ENCODE measurements at regions not wholly inside any gene's neighbourhood (a gene's known extent, or its start where the extent isn't known, plus 50 kb on each side); places are given as distances from the start of the nearest gene placed in this dataset.

DNA sequence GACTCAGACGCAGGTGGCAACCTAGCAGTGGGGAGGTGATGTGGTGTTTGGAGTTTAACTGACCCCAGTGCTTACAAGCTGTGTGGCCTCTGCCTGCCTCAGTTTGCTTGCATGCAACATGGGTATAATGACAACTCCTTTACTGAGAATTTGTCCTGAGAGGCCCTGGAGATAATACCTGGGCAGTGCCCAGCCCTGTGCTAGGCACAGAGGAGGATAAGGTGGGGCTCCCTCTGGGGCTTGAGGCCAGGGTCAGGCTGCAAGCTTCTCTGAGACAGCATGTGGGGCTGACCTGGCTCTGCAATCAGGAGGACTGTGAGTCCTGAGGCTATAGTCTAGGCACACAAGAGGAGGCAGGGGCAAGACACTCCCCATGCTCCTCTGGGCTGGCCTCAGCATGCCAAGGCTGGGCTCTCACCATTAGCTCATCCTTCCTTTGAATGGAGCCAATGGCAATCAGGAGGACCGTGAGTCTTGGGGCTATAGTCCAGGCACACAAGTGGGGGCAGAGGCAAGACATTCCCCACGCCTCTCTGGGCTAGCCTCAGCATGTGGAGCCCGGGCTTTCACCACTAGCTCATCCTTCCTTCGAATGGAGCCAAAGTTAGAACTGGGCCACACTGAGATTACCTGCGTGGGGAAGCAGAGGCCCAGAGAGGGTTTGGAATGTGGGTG, 147.9 kb downstream of the RPS24 start:
- DNase-seq (ENCODE audit: low spot score): no peak
- in situ Hi-C loops (cut with HindIII; ENCODE audit: low sequenced_read_pairs): no loop called here

DNA sequence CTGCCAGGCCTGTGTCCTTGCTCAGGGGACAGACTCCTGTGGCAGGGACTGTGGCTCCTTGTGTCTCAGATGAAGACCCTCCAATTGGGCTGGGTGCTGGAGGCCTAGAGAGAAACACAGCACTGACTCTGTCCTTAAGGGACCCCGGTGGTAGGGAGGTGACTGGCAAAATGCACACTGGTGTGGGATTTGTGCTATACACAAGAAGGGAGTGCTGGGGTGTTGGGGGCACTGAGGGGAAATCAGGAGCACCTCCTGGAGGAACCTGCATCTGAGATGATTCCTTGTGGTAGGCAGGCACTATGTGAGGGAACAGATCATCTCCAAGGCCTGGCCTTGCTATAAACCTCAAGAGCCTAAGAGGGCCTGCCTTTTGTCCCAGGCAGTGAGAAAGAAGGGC, 149.2 kb downstream of the RPS24 start:
- no peak for DNase-seq (ENCODE audit: low spot score)
- in situ Hi-C loops (cut with HindIII; ENCODE audit: low sequenced_read_pairs): no loop called here

DNA sequence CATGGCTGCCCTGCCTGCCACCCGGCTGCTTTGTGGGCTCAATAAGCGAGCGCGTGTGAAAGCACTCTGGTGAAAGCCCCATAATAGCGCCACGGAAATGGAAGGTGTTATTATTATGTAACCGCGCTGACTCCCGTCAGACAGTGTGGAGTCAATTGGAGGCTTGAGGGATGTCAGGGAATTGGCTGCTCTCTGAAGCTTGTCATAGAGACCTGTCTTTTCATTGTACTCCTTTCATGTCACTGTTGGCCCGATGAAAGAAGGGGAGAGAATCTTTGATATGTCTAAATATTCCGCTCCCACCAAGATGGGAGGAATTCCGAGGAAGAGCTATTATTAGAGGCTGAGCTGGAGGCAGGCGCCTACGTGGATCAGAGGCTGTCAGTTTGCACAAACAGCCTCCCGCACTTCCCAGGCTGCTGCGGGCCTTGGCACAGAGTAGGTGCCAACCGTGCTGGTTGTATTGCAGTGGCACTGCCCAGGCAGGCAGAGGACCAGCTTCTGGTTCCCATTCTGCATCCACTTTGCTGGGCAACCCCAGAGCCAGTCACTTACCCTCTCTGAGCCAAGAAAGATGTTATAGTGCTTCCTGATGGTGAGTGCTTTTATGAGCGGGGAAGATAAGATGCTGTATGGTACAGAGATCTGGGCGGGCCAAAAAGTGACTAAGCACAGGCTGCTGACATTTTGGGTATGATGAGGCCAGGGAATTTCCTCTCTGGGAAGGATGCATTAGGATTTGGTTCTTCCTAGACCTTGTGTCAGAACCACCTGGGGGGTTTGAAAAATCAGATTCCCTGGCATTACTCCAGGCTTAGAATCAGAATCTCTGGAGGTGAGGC, 151.4 kb downstream of the RPS24 start:
- in situ Hi-C loops (cut with HindIII; ENCODE audit: low sequenced_read_pairs): no loop called here
- DNase-seq (ENCODE audit: low spot score): no peak

DNA sequence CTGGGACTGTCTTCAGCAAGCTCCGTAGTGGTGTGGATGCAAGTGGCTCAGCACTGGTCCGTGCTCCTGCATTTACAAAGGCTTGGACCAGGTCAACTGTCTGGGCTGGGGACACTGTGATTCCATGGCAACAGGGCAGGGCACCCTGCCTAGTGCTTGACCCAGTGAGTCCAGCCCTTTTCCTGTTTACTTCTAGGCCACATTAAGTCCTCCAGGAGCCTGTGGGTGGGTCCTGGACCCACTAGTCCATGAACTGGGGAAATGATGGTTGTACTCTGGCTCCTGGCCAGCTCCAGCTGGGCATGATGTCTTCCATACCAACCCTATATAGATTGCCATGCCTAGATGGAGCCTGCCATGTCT, 152.0 kb downstream of the RPS24 start:
- in situ Hi-C loops (cut with HindIII; ENCODE audit: low sequenced_read_pairs): no loop called here
- no peak for DNase-seq (ENCODE audit: low spot score)

DNA sequence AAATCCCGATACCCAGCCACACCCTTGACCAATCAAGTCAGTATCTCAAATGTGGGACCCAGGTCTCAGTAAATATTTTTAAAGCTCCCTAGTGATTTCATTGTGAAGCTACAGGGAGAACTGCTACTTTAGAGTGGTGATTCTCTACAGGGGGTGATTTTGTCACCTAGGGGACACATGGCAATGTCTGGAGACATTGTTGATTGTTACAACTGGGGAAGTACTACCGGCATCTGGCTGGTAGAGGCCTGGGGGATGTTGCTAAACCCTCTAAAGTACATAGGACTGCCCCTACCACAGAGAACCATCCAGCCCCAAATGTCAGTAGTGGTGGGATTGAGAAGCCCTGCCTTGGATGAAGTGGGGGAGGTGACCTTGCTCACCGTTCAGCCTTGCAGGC, 152.9 kb downstream of the RPS24 start:
- DNase-seq (ENCODE audit: low spot score): no peak
- in situ Hi-C loops (cut with HindIII; ENCODE audit: low sequenced_read_pairs): no loop called here

DNA sequence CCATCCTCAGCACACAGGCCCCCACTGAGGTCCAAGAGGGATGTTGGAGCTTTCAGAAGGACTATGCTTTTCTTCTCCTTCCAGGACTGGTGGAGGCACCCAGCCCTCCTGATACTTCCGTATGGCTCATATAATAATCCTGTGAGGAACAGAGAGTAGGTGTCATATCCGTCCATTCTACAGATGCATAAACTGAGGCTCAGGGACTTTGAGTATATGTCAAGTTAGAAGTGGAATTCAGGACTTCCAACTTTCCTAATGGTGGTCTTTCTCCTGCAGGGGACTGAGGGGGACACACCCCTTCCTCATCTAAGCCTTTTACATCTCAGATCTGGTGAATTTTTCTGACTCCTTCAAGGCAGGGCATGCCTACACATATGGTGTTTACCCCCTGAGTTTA, 153.7 kb downstream of the RPS24 start:
- in situ Hi-C loops (cut with HindIII; ENCODE audit: low sequenced_read_pairs): no loop called here

DNA sequence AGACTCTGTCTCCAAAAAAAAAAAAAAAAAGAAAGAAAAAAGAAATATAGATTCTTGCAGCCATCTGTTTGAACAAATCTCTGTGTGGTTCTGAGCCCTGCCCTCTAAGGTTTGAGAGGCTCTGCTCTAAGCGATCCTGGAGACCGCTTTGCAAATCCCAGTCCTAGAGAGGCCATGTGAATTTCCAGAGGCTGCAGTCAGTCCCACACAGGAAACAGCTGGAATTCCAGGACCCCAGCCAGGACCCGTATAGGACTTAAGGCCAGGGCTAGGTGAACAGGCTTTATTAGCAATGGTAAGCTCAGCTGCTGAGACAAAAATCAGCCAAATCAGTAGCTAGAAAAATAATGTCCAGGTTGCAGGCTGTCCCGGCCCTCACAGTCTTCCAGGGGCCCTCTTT, 154.8 kb downstream of the RPS24 start:
- in situ Hi-C loops (cut with HindIII; ENCODE audit: low sequenced_read_pairs): no loop called here

More for the DNA sequence above, 153.7 kb downstream of the RPS24 start:
- no peak for DNase-seq (ENCODE audit: low spot score)

DNA sequence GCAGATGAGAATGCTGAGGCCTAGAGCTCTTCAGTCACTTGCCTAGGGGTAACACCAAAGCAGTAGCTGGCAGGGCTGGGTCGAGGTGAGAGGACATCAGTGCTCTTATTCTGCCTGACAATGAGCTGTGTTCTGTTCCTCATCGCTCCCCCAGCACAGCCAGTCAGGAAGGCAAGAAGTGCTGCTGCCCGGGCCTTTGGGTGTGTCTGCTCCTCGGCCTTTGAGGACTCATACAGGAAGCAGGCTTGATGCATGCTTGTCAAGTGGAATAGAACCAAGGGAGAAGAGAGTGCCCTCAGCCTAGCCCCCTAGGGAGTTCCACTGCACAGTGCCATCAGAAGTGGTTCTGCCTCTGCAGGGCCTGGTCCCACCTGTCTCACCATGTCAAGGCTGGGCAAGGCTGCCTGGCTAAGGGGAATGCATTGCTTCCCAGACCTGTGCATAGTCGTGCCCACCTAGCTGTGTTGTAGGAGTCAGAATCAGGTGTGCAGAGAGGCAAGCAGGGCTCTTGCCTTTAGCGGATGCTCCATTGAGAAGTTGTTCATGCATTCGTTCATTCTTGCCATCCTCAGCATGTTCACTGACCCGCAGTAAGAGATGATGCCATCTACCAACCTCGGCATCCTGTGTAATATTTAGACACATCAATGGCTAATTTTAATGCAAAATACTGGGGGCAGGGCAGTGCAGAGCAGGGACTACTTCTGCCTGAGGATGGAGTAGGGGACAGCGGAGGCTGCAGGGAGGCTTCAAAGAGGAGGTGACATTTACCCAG, 156.6 kb downstream of the RPS24 start:
- in situ Hi-C loops (cut with HindIII; ENCODE audit: low sequenced_read_pairs): no loop called here
- no peak for DNase-seq (ENCODE audit: low spot score)

More for the DNA sequence above, 154.8 kb downstream of the RPS24 start:
- DNase-seq (ENCODE audit: low spot score): no peak

DNA sequence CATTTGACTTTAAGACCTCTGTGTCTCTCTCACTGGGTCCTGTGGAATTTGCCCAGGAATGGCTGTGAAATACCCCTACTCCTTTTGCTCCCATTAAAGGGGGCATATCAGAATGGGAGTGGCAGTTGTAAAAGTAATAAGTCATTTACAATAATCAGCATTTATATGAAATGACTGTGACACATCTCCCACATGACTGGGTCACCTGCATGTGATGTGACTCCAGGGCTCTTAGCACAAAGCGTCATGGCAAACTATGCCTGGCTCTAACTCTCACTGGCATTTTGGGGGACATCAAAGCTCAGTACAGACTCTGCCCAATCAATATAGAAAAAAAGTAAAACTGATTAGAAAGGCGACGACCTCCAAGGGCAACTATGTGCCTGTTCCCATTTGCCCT, 157.6 kb downstream of the RPS24 start:
- in situ Hi-C loops (cut with HindIII; ENCODE audit: low sequenced_read_pairs): no loop called here
- DNase-seq (ENCODE audit: low spot score): no peak

DNA sequence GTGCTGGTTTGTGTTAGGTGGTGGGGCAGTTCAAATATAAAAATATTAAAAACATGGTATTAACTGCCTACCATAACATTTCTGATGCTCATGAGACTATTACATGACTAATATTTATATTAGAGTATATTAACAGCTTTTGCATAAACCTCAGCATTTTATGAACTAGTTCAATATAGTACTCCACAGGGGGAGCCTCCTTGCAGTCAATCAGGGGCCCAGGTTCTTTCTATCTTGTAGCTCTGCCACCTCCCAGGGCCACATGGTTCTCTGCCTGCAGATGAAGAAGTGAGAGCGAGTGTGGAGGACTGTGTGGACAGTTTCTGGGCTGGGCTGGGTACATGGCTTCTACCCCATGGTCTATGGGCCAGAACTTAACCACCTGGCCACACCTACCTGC, 159.5 kb downstream of the RPS24 start:
- no peak for DNase-seq (ENCODE audit: low spot score)
- in situ Hi-C loops (cut with HindIII; ENCODE audit: low sequenced_read_pairs): no loop called here

DNA sequence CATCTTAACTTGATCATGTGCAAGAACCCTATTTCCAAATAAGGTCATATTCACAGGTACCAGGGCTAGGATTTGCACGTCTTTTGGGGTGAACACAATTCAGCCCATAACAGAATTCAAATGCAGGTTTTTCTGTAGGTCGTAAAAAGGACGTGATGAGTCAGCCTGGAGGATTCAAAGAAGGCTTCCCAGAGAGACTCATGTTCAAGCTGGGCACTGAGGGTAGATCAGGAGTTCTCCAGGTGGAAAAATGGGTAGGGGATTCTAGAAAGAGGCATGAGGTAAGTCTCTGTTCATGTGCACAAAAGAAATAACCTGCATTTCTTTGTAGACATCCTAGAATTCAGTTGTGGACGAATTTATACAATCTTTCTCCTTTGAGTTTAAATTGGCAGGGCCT, 160.4 kb downstream of the RPS24 start:
- in situ Hi-C loops (cut with HindIII; ENCODE audit: low sequenced_read_pairs): no loop called here
- no peak for DNase-seq (ENCODE audit: low spot score)

DNA sequence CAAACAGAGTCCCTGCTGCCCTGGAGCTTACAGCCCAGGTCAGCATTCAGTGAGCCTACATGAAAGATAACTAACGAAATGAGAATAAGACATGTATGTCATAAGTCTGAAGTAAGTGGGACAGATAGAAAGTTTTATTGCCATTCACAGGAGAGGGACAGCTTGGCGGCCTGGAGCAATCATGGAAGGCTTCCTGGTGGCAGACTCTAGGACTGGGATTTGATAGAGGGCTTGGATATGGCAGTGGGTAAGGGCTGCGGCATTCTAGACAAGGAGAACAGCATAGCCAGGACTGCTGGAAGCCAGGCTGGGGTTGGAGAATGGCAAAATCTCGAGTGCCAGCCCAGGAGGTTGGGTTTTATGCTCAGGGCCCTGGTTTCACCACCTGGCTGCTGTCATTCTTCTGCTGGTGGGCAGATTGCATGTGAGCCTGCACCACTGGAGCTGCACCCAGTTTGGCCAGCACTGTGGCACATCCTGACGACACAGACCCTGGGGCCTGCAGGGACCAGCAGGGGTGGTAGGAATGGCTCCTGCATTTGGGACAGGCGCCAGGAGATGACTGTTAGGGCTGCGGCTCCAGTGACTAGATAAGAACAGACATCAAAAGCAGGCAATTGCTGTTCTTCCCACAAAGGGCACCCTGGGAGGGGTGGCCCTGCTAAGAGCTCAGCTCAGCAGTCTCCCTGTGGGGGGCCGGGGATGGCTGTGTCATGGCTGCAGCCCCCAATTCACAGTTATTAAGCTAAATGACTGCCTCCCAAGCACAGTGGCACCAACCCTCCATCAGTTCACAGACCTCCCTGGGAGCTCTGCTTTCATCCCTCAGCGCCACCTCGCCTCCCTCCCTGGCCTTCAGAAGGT, 161.1 kb downstream of the RPS24 start:
- DNase-seq (ENCODE audit: low spot score): no peak
- in situ Hi-C loops (cut with HindIII; ENCODE audit: low sequenced_read_pairs): no loop called here

DNA sequence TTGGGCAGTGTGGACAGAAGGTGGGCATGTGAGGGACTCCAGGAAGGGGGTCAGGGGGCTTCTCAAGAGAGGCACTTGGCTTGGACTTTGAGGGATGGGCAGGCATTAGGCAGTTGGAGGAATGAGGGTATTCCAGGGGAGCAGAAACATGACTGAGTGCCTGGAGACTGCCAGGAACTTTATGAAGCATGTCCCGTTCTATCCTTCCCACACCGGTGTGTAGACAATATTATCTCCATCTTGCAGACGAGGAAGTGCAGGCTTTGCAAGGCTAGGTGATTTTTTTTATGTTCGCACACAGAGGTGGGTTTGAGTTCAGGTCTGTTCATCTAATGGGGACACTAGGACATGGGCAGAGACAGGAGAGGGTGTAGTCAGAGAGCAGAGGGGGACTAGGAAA, 162.7 kb downstream of the RPS24 start:
- DNase-seq (ENCODE audit: low spot score): no peak
- in situ Hi-C loops (cut with HindIII; ENCODE audit: low sequenced_read_pairs): no loop called here

DNA sequence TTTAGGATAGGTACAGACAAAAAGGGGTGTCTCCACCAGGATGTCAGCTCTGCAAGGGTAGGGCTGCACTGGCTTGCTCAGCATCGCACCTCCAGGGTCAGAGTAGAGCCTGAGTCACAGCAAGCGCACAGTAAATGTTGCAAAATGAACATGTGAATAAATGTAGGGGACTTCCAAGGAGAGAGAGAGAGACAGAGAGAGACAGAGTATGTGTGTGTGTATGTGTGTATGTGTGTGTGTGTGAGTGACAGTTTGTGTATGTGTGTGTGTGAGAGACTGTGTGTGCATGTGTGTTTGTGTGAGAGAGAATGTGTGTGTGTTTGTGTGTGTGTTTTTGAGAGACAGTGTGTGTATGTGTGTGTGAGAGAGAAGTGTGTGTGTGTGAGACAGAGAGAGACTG, 163.3 kb downstream of the RPS24 start:
- in situ Hi-C loops (cut with HindIII; ENCODE audit: low sequenced_read_pairs): no loop called here
- no peak for DNase-seq (ENCODE audit: low spot score)

DNA sequence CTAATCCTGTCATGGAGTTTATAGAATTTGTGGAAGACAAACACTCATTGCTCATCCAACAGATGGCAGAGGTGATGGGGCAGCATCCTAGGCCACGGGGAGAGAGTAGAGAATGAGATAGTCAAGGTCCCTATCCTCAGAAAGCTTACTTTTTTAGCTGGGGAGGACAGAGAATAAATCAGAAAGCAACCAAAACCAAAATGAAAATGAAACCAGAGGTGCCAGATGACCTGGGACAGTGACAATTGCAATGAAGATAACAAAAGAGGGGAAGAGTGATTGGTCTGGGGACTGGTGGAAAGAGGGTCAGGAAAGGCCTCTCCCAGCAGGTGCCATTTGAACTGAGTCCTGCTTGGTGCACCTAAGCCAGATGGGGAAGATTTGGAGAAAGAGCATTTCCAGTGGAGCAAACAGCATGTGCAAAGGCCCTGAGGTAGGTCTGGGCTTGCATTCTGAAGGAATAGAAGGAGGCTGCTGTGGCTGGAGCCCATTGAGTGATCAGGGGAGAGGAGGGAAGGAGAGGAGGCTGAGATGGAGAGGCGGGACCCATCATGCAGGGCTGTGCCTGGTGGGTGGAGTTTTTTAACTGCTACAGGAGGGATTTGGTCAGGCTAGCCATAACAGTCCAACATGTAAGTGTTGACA, 164.1 kb downstream of the RPS24 start:
- no peak for DNase-seq (ENCODE audit: low spot score)
- in situ Hi-C loops (cut with HindIII; ENCODE audit: low sequenced_read_pairs): no loop called here

DNA sequence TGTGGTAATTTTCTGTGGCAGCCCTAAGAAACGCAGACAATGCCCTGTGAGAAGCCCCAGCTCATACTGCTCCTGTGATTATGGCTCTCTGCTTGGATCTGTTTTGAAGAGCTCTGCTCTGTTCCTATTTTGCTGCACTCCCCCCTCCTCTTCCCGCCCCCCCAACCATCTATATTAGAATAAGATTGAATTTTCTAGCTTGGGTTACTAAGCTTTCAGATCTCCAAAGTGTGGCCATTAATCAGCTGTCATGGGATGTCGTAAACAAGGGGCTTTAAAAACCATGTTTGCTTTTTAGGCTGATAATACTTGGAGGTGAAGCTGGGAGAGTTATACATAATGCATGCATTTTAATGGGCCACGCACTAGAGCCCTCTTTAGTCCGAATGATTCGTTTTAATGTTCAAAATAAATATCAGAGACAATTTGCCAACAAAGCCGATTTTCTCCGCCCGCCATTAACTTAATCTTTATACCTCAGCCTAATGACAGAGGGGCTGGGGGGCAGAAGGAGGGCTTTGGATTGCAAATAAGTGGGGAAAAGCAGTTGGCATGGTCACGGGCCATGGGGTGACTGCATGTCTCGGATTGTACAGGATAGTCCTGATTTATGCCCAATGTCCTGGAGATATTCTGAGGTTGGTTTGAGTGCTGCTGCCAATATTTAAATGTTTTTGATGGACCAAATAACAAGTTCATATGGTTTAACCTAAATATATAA, 165.5 kb downstream of the RPS24 start:
- in situ Hi-C loops (cut with HindIII; ENCODE audit: low sequenced_read_pairs): no loop called here
- DNase-seq (ENCODE audit: low spot score): no peak

DNA sequence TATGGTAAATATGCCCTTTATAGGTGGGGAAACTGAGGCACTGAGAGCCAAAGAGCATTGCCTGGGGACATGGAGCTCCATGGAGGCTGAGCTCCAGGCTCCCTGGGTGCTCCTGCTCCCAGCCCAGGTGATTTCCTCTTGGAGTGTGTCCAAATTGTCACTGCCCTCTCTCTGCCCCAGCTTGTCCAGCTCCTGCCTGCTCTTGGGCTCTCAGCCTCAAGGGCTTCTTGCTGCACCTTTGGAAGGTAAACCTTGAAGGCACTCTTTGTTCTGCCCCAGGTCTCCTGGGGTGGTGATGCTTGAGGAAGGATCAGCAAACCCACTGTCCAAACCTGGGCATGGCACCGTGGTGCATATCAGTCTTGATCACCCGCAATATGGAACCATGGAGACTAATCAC, 166.1 kb downstream of the RPS24 start:
- in situ Hi-C loops (cut with HindIII; ENCODE audit: low sequenced_read_pairs): no loop called here
- DNase-seq (ENCODE audit: low spot score): no peak

DNA sequence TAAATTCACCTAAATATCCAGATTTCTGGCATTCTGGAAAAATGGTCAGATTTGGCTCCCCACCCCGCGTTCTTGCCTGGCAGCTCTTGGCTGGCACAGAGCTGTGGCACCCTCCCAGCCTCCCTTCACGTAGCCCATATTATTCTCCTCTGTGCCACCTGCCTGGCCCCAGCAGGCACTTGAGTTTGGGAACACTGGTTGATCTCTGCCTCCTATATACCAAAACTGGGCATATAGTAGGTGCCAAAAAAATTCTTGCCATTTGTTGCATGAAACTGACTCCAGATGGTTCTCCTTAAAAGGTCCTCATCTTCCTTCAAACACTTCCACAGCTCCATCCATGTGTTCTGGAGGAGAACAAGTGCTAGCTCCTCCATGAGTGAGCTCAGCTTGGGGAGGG, 167.0 kb downstream of the RPS24 start:
- in situ Hi-C loops (cut with HindIII; ENCODE audit: low sequenced_read_pairs): no loop called here
- peak; percentile 72 for DNase-seq (ENCODE audit: low spot score)
